ENCODE measurements at regions not wholly inside any gene's neighbourhood (a gene's known extent, or its start where the extent isn't known, plus 50 kb on each side); places are given as distances from the start of the nearest gene placed in this dataset.
A peak's percentile ranks its signal among the peaks of the same experiment; 100 is the strongest.

GRCh38 chr17:54745862-54746261 is 154.8 kb upstream of the TOM1L1 start:
- no peak for ATAC-seq
- 57% methylated on average over 5 of the region's 5 CpGs for WGBS (ENCODE audit: insufficient coverage, low coverage, low lambda C conversion rate, missing lambda C conversion rate)
- H3K9me3 ChIP-seq = no peaks in the 10 kb centered on the region
- no peaks in the 10 kb centered on the region for H3K27me3 ChIP-seq
- no peak for DNase-seq
- H3K36me3 ChIP-seq = no peaks in the 10 kb centered on the region
- intact Hi-C loops (cut with DNase I) = no loop called here
- no peak overlapping the region for H3K4me3 ChIP-seq
- peaks cover 0 to 29% (median 7%) of the 10 kb centered on the region in 4 donors for H3K4me1 ChIP-seq
- peak overlapping the region in 1 of 3 donors; percentile 65 for H3K27ac ChIP-seq
- TF ChIP-seq POLR2A (IDR thresholded peaks at IDR 0.05) (no peak), CTCF (IDR thresholded peaks at IDR 0.05) (no peak)

GRCh38 chr17:54749157-54749556 is 151.5 kb upstream of the TOM1L1 start:
- TF ChIP-seq CTCF (IDR thresholded peaks at IDR 0.05) = peak in 1 of 4 donors; percentile 17
- TF ChIP-seq POLR2A (IDR thresholded peaks at IDR 0.05) = no peak
- DNase-seq = no peak
- H3K9me3 ChIP-seq = no peaks in the 10 kb centered on the region
- no peak for ATAC-seq
- no peaks in the 10 kb centered on the region for H3K36me3 ChIP-seq
- intact Hi-C loops (cut with DNase I) = no loop called here
- H3K27ac ChIP-seq = no peak overlapping the region
- no peak overlapping the region for H3K4me3 ChIP-seq
- no peaks in the 10 kb centered on the region for H3K27me3 ChIP-seq
- WGBS (ENCODE audit: insufficient coverage, low coverage, low lambda C conversion rate, missing lambda C conversion rate) = 29% methylated on average over 1 of the region's 1 CpG
- H3K4me1 ChIP-seq = peaks cover 0 to 26% (median 7%) of the 10 kb centered on the region in 4 donors

GRCh38 chr17:54754560-54754959 is 146.1 kb upstream of the TOM1L1 start:
- Histone ChIP-seq H3K4me1 (no peaks in the 10 kb centered on the region), H3K27ac (no peak overlapping the region), H3K27me3 (no peaks in the 10 kb centered on the region), H3K36me3 (no peaks in the 10 kb centered on the region), H3K4me3 (no peak overlapping the region), H3K9me3 (no peaks in the 10 kb centered on the region)
- WGBS (ENCODE audit: insufficient coverage, low coverage, low lambda C conversion rate, missing lambda C conversion rate) = 95% methylated on average over 4 of the region's 15 CpGs
- intact Hi-C loops (cut with DNase I) = no loop called here
- peak in 2 of 3 donors; percentile 21 to 66 for DNase-seq
- peak; percentile 35 to 53 (median 42) for ATAC-seq
- TF ChIP-seq CTCF (IDR thresholded peaks at IDR 0.05) = peak in 3 of 4 donors; percentile 16 to 42 (median 33)
- no peak for TF ChIP-seq POLR2A (IDR thresholded peaks at IDR 0.05)

- ATAC-seq = no peak
These were observed 139.8 kb upstream of the TOM1L1 start for GRCh38 chr17:54760836-54761235.

More at GRCh38 chr17:54760836-54761235, 139.8 kb upstream of the TOM1L1 start:
- H3K27me3 ChIP-seq = no peaks in the 10 kb centered on the region
- intact Hi-C loops (cut with DNase I) = no loop called here
- no peak overlapping the region for H3K27ac ChIP-seq
- no peaks in the 10 kb centered on the region for H3K4me1 ChIP-seq
- no peaks in the 10 kb centered on the region for H3K36me3 ChIP-seq
- H3K4me3 ChIP-seq = no peak overlapping the region
- TF ChIP-seq POLR2A (IDR thresholded peaks at IDR 0.05) (no peak), CTCF (IDR thresholded peaks at IDR 0.05) (no peak)
- H3K9me3 ChIP-seq = no peaks in the 10 kb centered on the region
- WGBS (ENCODE audit: insufficient coverage, low coverage, low lambda C conversion rate, missing lambda C conversion rate) = 59% methylated on average over 3 of the region's 3 CpGs
- no peak for DNase-seq

All from right lobe of liver (tissue), 6 donors.